Panc1 (cell line): ENCODE measurements at regions not wholly inside any gene's neighbourhood (a gene's known extent, or its start where the extent isn't known, plus 50 kb on each side); places are given as distances from the start of the nearest gene placed in this dataset.

ENCODE experiments used
- ATAC-seq: fragments of 200-7000 bp; cut with Tn5 transposase; 2 replicates; pipeline ENCODE4 v1.9.1; 2020; ENCODE audit warnings: mild to moderate bottlenecking, moderate library complexity
- BruUV-seq: library from RNA; stranded (reverse); fragments of 400-500 nt; replicated peaks from 2 replicates; lab custom pipeline; 2021; lab: Mats Ljungman, UMichigan
- CTCF ChIA-PET: fragments of 300-600 bp; sonication (Branson Sonifier 250); formaldehyde crosslinking; loops from one replicate; lab custom pipeline; 2022; ENCODE audit warnings: antibody characterized with exemption; lab: Charles Lee
- POLR2A ChIA-PET: fragments of 300-600 bp; sonication (Branson Sonifier 250); formaldehyde crosslinking; loops from one replicate; lab custom pipeline; 2022; ENCODE audit warnings: antibody characterized with exemption; lab: Charles Lee
- DNase-seq: peaks from one replicate; pipeline ENCODE4 v3.0.0-alpha.2; 2010; ENCODE audit warnings: low read depth, low spot score
- H3K27ac ChIP-seq: 2 replicates; pipeline ENCODE4 v1.5.1; 2011; ENCODE audit warnings: mild to moderate bottlenecking, low read length, inconsistent platforms
- H3K27me3 ChIP-seq: fragments of 200-500 bp; sonication (Bioruptor generic); 2 replicates; pipeline ENCODE4 v1.6.0; 2014; ENCODE audit warnings: low read length, inconsistent platforms; ENCODE audit not compliant: control insufficient read depth, insufficient read depth
- H3K36me3 ChIP-seq: fragments of 200-500 bp; sonication (Bioruptor generic); 2 replicates; pipeline ENCODE4 v1.5.1; 2014; ENCODE audit warnings: inconsistent platforms, mild to moderate bottlenecking, low read length, moderate library complexity; ENCODE audit not compliant: control insufficient read depth, insufficient read depth
- H3K4me1 ChIP-seq: 2 replicates; pipeline ENCODE4 v1.5.1; 2011; ENCODE audit warnings: inconsistent platforms, mild to moderate bottlenecking, low read length, moderate library complexity; ENCODE audit not compliant: control insufficient read depth, insufficient read depth
- H3K4me3 ChIP-seq, 2 experiments: 2 replicates each; pipeline ENCODE4 v1.5.1; 2011 to 2012; ENCODE audit warnings: low read depth in 2 of 2, low read length in 2 of 2, mild to moderate bottlenecking in 2 of 2, inconsistent platforms in 1 of 2, moderate library complexity in 1 of 2
- H3K9me3 ChIP-seq: fragments of 200-500 bp; sonication (Bioruptor generic); 2 replicates; pipeline ENCODE4 v1.5.1; 2014; ENCODE audit warnings: low read depth, mild to moderate bottlenecking, inconsistent platforms, low read length, moderate library complexity; ENCODE audit not compliant: control insufficient read depth, insufficient read depth
- CTCF ChIP-seq: fragments of 450-650 bp; IDR thresholded peaks from 2 replicates; pipeline ENCODE4 v1.5.1; 2017; ENCODE audit warnings: mild to moderate bottlenecking
- POLR2AphosphoS5 ChIP-seq: IDR thresholded peaks from 2 replicates; pipeline ENCODE4 v1.6.1; 2012; ENCODE audit warnings: mild to moderate bottlenecking, low read depth, low read length, moderate library complexity
- REST ChIP-seq, 2 experiments: IDR thresholded peaks; 2 replicates each; pipeline ENCODE4 v1.6.1; 2011 to 2012; ENCODE audit warnings: low read depth in 2 of 2, control low read depth in 1 of 2, low read length in 1 of 2, mild to moderate bottlenecking in 1 of 2, moderate library complexity in 1 of 2; ENCODE audit not compliant: insufficient read depth in 1 of 2
- SIN3A ChIP-seq: IDR thresholded peaks from 2 replicates; pipeline ENCODE4 v1.6.1; 2012; ENCODE audit warnings: low read depth, mild to moderate bottlenecking, low read length, moderate library complexity, borderline replicate concordance; ENCODE audit not compliant: insufficient read depth
- TCF7L2 ChIP-seq: IDR thresholded peaks from 2 replicates; pipeline ENCODE4 v1.6.1; 2011; ENCODE audit warnings: mild to moderate bottlenecking, low read depth, low read length, inconsistent platforms
- in situ Hi-C: cut with HindIII; loops from 2 replicates; pipeline ENCODE4 v1.10.0; 2016; ENCODE audit warnings: low sequenced_read_pairs, low pct_unique_long_range_greater_than_20kb
- intact Hi-C: fragments of 100-400 bp; cut with micrococcal nuclease; formaldehyde crosslinking; loops from one replicate; pipeline ENCODE4 v1.10.0; 2022; ENCODE audit not compliant: unreplicated experiment

- H3K36me3 ChIP-seq, result no peaks in the 10 kb centered on the region
- ChIA-PET CTCF (no interaction called here), POLR2A (no interaction called here)
- H3K27me3 ChIP-seq, result peaks cover 23% of the 10 kb centered on the region
- no peaks in the 10 kb centered on the region for H3K9me3 ChIP-seq
- H3K4me3 ChIP-seq, result no peak overlapping the region
- no peak overlapping the region for H3K27ac ChIP-seq
- intact Hi-C loops, result loop anchor here (10.0 kb wide), 1 partner anchor 636 kb away; no protein-coding TSS in a partner anchor
- DNase-seq (no peak), ATAC-seq (peak; percentile 58; the same call in 1 of the 2 replicates)
- no TSS peak for BruUV-seq
- peaks cover 8% of the 10 kb centered on the region; the same call in 1 of the 2 replicates for H3K4me1 ChIP-seq
- TF ChIP-seq TCF7L2 (no peak), POLR2AphosphoS5 (no peak), CTCF (peak; percentile 37; the same call in 1 of the 2 replicates), SIN3A (no peak), REST (IDR thresholded peaks at IDR 0.05; ENCODE audit: insufficient read depth in 1 of 2, low read depth in 2 of 2, low read length in 1 of 2) (no peak)
- in situ Hi-C loops, result no loop called here
Observed at GRCh38 chr1:18560692-18561091, 70.0 kb upstream of the PAX7 start.

GRCh38 chr1:18561967-18562366 lies 68.7 kb upstream of the PAX7 start:
- in situ Hi-C loops, result no loop called here
- no peak for ATAC-seq
- TF ChIP-seq TCF7L2 (no peak), CTCF (no peak)
- no peaks in the 10 kb centered on the region for H3K36me3 ChIP-seq
- H3K4me1 ChIP-seq, result peaks cover 8% of the 10 kb centered on the region; the same call in 1 of the 2 replicates
- H3K27me3 ChIP-seq, result peaks cover 21% of the 10 kb centered on the region
- no peak for DNase-seq
- no peaks in the 10 kb centered on the region for H3K9me3 ChIP-seq
- intact Hi-C loops, result loop anchor here (10.0 kb wide), 1 partner anchor 637 kb away; no protein-coding TSS in a partner anchor
- no TSS peak for BruUV-seq
- ChIA-PET CTCF (no interaction called here), POLR2A (no interaction called here)
- H3K27ac ChIP-seq, result no peak overlapping the region
- H3K4me3 ChIP-seq, result no peak overlapping the region
